Stimulated activated CD8-positive, alpha-beta memory T cell treated with anti-CD3 and anti-CD28 coated beads, Interleukin-7, amount 100 ng/mL, for 1 hour (primary cell): ENCODE measurements at regions not wholly inside any gene's neighbourhood (a gene's known extent, or its start where the extent isn't known, plus 50 kb on each side); places are given as distances from the start of the nearest gene placed in this dataset.

Experiments used
- DNase-seq, 2 donors: peaks; one replicate each; pipeline ENCODE4 v3.0.0-alpha.2; 2020; ENCODE audit warnings: low read depth in 2 of 2

DNA sequence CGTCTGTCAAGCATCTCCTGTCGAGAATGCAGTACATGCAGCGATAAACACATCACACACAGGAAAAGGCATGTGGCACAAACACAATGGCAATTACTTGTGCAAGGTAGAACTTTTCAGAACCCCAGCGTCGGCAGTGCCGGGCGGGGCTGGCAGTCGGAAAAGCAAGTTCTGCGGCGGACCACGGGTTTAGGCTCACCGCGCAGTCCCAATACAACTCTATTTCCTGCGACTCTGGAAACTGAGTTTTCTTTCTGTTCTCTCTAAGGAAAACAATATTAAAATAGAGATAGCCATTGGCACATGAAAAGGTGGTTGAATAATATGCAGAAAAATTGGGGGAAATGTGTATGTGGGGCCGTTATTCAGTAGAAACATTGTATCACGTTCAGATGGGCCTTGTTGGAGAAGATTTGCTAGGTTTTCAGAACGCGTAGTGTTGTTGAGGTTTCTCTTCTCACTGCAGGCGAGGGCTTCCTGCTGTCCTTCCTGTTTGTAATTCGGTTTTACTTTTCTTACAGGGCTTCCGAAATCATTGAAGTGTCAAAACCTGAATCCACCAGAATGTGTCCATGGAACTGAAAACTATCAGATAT lies 369.5 kb downstream of the THBS2 start:
- no peak for DNase-seq

DNA sequence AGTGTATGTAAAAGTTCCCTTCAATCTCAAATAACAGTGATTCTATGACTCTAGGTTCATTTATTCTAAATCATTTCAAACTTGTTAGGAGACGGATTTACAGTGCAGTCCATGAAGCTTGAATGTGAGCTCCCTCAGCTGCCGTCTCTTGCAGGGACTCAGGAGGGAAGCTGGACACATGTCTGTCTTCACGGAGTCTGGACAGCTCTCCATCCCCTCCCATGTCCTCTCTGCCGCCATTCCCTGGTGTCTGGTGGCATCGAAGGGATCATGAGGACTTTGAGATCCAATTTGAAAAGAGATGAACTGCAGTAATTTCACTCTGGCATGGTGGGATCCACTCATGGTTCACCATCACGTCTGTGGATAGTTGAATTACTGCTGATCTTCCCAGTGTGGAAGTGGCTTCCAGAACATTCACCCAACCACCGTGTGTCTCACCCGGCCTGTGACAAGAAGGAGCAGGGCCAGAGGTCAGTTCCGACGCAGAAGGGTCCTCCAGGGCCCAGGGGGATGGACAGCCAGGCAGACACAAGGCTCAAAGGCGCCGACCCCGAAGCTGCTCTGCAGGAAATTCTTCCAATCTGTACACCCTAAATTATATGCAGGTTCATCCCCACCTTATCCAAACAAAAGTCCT lies 370.1 kb downstream of the THBS2 start:
- no peak for DNase-seq

DNA sequence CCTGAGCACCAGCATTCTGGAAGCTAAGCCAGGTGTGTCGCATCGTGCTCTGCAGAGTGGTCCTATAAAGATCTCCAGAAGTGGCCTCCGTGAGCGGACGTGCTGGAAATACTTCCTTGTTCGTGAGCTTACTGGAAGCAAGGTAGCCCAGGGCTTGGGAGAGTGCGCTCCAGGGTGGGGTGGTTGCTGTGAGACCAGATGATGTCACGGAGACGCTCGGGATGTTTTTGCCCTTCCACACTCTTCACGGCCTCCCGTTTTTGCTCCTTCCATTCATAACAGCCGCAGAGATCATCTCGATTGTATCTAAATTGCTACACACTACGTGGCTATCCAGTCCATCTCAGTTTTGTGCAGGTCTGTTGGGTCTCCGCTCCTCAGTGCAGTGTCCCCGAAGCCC lies 373.4 kb downstream of the THBS2 start:
- no peak for DNase-seq

- no peak for DNase-seq
These were observed 375.8 kb downstream of the THBS2 start for GRCh38 chr6:168877821-168878282.

DNA sequence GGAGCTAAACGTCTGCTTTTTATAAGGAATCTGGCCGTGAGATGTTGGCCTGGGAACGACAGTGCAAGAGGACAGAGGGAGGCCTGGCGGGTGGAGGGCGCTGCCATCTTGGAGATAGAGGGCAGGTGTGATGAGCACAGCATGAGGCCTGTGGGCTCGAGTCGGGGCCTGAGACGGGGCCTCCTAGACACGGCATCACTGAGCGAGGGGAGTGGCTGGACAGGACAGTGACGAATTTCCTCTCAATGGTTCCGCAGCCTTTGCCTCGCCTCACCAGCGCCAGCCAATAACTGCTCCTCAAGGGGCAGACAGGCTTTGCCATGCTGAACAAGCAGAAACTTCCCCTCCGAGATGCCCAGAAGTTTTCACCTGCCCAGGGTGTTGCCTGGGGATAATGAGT lies 376.7 kb downstream of the THBS2 start:
- DNase-seq: no peak

DNA sequence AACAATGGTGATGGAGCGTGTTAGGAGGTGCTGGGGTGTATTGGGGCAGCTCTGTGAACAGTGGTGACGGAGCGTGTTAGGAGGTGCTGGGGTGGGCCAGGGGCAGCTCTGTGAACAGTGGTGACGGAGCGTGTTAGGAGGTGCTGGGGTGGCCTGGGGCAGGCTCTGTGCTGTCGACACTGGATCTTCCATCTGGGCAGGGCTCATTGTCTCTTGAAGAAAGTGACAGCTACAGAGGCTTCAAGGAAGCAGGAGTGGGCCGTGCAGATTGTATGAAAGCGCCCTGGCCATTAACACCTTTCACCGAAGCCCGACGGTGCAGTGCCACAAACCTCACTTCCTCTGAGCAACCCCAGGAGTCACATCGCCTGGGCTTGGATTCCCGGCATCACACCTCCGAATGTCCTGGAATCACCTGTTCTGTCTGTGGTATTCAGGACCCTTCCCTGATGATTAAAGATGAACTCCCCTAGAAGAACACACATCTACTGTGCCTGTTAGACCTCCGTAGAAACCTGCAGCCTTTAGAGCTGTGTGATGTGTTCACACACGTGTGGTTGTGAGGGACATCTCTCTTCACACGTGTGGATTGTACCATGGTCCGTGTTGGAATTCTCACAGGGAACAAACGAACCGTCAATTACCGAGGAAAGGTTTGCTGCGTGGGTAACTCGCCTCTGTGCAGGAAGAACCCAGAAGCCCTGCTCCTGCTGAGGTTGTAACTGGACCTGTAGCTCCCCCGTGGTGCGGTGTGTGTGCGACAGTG lies 377.7 kb downstream of the THBS2 start:
- DNase-seq: no peak

DNA sequence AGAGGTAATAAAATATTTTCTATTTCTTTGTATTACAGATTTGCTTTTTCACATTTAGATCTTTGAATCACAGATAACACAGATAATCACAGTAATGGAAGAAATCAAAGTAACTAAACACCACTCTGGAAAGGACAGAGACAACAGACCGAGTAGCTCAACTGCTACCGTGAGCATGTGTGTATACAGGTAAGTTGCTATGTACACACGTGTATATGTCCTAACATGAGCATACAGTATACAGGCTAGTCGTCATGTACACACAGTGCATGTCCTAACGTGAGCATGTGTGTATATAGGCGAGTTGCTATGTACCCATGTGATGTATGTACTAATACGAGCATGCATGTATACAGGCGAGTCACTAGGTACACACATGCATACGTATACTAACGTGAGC lies 379.0 kb downstream of the THBS2 start:
- no peak for DNase-seq

- DNase-seq: no peak
These were observed 380.1 kb downstream of the THBS2 start for GRCh38 chr6:168873278-168874190.

GRCh38 chr6:168871642-168872315 lies 381.9 kb downstream of the THBS2 start:
- no peak for DNase-seq

- no peak for DNase-seq
These were observed 382.7 kb downstream of the THBS2 start for GRCh38 chr6:168870982-168871381.

GRCh38 chr6:168867247-168868102 lies 386.2 kb downstream of the THBS2 start:
- no peak for DNase-seq

DNA sequence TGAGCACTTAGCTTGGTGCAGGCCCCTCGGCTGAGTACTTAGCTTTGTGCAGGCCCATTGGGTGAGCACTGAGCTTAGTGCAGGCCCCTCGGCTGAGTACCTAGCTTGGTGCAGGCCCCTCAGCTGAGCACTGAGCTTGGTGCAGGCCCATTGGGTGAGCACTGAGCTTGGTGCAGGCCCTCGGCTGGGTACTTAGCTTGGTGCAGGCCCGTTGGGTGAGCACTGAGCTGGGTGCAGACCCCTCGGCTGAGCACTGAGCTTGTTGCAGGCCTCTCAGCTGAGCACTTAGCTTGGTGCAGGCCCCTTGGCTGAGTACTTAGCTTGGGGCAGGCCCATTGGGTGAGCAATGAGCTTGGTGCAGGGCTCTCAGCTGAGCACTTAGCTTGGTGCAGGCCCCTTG lies 387.1 kb downstream of the THBS2 start:
- no peak for DNase-seq

DNA sequence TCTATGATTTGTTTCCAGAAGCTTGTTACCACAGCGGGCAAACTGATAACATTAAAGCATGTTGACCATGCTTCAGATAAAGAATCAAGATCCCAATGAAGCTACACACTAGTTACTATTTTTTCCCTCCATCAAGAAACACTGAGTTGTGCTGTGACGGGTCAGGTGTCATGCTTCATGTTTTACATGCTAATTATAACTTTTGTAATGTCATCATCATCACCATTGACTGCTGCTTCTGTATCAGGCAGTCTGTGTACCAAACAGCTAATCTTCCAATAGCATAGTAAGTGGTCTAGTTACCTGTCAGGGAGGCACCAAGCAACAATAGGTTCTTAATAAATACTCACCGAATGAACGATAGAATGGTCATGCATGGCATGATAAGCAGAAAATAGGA lies 388.1 kb downstream of the THBS2 start:
- DNase-seq: no peak

DNA sequence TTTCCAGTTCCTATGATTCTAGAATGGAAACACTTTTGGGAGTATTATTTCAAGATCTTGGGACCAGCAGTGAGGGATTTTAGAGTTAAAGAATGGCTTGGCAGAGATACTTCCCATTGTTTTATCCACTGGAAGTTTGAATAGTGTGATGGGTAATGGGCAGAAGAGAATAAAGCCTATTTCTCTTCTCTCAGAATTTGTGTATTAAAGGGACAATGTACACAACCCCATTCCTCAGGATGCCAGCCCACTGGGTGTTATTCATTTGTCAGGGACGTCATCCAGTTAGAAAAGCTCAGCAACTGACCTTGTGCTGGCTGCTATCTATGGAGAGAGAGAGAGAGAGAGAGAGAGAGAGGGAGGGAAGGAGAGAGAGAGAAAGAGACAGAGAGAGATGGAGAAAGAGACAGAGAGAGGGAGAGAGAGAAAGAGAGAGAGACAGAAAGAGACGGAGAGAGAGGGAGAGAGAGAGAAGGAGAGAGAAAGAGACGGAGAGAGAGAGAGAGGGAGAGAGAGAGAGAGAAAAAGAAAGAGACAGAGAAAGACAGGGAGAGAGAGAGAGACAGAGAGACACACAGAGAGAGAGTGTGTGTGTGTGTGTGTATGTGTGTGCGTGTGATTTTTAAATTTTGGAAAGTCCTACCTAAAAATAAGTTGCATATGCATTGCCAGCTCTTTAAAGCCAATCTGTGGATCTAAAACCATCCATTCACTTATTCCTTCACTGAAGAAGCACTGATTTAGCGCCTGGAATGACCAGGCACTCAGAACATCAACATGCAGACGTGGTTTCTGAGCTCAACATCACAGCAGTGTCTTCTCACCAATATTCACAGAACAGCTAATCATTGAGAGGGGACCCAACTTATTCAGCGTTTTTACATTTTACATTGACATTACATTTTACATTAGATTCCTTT lies 388.8 kb downstream of the THBS2 start:
- DNase-seq: no peak

GRCh38 chr6:168863467-168863866 lies 390.2 kb downstream of the THBS2 start:
- DNase-seq: no peak

GRCh38 chr6:168862346-168862980 lies 391.2 kb downstream of the THBS2 start:
- no peak for DNase-seq

- no peak for DNase-seq
These were observed 392.7 kb downstream of the THBS2 start for GRCh38 chr6:168860987-168861386.

- no peak for DNase-seq
These were observed 393.3 kb downstream of the THBS2 start for GRCh38 chr6:168860341-168860740.

- DNase-seq: no peak
These were observed 394.7 kb downstream of the THBS2 start for GRCh38 chr6:168858926-168859325.
